ENCODE measurements at regions not wholly inside any gene's neighbourhood (a gene's known extent, or its start where the extent isn't known, plus 50 kb on each side); places are given as distances from the start of the nearest gene placed in this dataset.

DNA sequence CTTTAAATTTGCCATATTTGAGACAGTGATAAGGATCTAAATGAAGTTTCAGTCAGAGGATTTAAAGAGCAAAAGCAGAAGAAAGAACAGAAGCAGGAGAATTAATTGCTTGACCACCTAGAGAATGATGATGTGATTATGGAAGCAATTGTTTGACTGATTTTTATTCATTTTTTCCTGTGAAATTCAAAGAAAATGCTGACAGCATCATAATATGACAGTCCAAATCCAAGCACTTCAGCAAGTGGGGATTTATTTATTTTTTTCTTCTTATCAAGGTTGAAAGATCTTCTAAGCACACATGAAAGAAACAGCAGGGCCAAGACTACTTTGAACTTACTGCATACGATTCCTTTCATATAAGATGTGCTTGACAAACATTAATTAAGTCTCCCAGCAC lies 125.2 kb downstream of the BMP2 start:
- H3K4me3 ChIP-seq = no peak overlapping the region

DNA sequence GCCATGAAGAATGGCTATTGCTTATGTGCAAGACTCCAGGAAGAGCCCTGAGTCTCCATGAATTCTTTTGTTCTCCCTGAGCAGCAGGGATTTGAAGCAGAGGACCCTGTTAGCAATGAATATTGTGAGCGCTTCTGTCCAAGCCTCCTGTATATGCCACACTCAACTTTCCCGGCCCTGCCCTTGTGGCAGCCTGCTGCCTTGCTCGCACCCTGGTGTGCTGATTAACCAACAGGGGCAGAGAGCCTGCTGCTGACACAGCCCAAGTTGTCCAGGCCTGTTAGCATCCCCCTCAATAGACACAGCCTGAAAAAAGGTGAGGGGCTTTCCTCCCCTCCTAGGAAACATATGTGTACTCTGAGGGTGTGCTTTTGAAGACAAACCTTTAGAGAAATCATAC lies 131.4 kb downstream of the BMP2 start:
- H3K27ac ChIP-seq = no peak overlapping the region
- TF ChIP-seq, protein P1, sequence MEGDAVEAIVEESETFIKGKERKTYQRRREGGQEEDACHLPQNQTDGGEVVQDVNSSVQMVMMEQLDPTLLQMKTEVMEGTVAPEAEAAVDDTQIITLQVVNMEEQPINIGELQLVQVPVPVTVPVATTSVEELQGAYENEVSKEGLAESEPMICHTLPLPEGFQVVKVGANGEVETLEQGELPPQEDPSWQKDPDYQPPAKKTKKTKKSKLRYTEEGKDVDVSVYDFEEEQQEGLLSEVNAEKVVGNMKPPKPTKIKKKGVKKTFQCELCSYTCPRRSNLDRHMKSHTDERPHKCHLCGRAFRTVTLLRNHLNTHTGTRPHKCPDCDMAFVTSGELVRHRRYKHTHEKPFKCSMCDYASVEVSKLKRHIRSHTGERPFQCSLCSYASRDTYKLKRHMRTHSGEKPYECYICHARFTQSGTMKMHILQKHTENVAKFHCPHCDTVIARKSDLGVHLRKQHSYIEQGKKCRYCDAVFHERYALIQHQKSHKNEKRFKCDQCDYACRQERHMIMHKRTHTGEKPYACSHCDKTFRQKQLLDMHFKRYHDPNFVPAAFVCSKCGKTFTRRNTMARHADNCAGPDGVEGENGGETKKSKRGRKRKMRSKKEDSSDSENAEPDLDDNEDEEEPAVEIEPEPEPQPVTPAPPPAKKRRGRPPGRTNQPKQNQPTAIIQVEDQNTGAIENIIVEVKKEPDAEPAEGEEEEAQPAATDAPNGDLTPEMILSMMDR (IDR thresholded peaks at IDR 0.05) = no peak
- H3K27me3 ChIP-seq = no peaks in the 10 kb centered on the region
- no peaks in the 10 kb centered on the region for H3K36me3 ChIP-seq
- no peak for DNase-seq
- H3K9me3 ChIP-seq = no peaks in the 10 kb centered on the region
- H3K4me1 ChIP-seq = no peaks in the 10 kb centered on the region
- intact Hi-C loops (cut with DNase I; ENCODE audit: low total_unique reads) = no loop called here
- H3K4me3 ChIP-seq = no peak overlapping the region

More for the DNA sequence above, 125.2 kb downstream of the BMP2 start:
- Histone ChIP-seq H3K27me3 (no peaks in the 10 kb centered on the region), H3K27ac (no peak overlapping the region), H3K4me1 (no peaks in the 10 kb centered on the region), H3K9me3 (no peaks in the 10 kb centered on the region), H3K36me3 (no peaks in the 10 kb centered on the region)
- DNase-seq = no peak
- intact Hi-C loops (cut with DNase I; ENCODE audit: low total_unique reads) = no loop called here
- TF ChIP-seq, protein P1 (IDR thresholded peaks at IDR 0.05) = no peak

DNA sequence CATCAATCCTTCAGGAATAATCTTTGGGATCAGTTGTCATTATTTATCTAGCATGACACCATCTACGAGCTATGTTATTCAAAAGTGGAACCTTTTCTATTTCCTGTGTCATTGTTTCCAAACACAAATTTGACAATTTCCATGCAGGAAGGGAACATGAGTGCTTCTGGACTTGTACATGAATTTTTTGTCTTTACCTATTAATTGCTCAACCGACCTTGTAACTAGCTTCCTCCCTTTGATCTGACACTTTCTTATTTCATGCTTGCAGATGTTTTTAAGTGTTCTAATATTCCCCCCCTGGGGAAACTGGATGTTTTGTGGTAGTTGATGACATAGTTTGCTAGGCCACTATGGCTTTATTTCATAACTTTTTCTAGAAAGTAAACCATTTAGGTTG lies 139.4 kb downstream of the BMP2 start:
- no peak for DNase-seq
- Histone ChIP-seq H3K4me1 (no peaks in the 10 kb centered on the region), H3K36me3 (no peaks in the 10 kb centered on the region), H3K9me3 (no peaks in the 10 kb centered on the region), H3K4me3 (no peak overlapping the region), H3K27me3 (no peaks in the 10 kb centered on the region), H3K27ac (no peak overlapping the region)
- TF ChIP-seq, protein P1 (IDR thresholded peaks at IDR 0.05) = no peak
- intact Hi-C loops (cut with DNase I; ENCODE audit: low total_unique reads) = no loop called here

DNA sequence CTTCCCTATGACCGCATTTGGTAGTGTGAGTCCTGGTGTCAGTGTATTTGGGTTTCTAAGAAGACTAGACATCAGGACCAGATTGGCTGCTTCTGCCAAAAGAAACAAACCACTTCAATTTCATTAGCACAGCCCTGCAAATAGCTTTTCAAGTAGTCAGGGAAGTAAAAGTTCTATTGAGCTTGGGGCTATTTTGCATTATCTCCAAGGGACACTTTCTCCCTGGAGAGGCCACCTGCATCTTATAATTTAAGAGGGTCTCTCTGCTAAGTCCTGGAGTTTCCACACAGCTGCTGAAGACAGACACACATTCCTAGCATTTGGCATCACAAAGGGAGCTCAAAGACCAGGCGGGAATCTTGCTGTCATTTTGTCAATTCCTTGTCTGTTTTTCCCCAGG lies 141.2 kb downstream of the BMP2 start:
- no peak overlapping the region for H3K27ac ChIP-seq
- intact Hi-C loops (cut with DNase I; ENCODE audit: low total_unique reads) = no loop called here
- no peaks in the 10 kb centered on the region for H3K36me3 ChIP-seq
- no peak for DNase-seq
- TF ChIP-seq, protein P1 (IDR thresholded peaks at IDR 0.05) = no peak
- H3K4me3 ChIP-seq = no peak overlapping the region
- H3K9me3 ChIP-seq = no peaks in the 10 kb centered on the region
- H3K27me3 ChIP-seq = no peaks in the 10 kb centered on the region
- H3K4me1 ChIP-seq = no peaks in the 10 kb centered on the region

DNA sequence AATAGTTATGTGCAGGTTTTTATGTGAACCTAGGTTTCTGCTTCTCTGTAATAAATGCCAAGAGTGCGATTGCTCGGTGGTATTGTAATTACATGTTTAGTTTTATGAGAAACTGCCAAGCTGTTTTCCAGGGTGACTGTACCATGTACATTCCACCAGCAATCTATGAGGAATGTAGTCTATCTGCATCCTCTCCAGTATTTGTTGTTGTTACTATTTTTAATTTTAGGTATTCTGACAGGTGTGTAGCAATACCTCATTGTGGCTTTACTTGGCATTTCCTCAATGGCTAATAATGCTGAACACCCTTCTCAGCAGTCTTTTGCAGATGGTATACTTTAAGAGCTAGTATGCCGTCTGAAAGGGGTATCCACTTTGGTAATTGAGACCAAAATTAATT lies 142.1 kb downstream of the BMP2 start:
- DNase-seq = no peak
- Histone ChIP-seq H3K36me3 (no peaks in the 10 kb centered on the region), H3K9me3 (no peaks in the 10 kb centered on the region), H3K27me3 (no peaks in the 10 kb centered on the region), H3K4me1 (no peaks in the 10 kb centered on the region), H3K4me3 (no peak overlapping the region), H3K27ac (no peak overlapping the region)
- TF ChIP-seq, protein P1 (IDR thresholded peaks at IDR 0.05) = no peak
- intact Hi-C loops (cut with DNase I; ENCODE audit: low total_unique reads) = no loop called here

DNA sequence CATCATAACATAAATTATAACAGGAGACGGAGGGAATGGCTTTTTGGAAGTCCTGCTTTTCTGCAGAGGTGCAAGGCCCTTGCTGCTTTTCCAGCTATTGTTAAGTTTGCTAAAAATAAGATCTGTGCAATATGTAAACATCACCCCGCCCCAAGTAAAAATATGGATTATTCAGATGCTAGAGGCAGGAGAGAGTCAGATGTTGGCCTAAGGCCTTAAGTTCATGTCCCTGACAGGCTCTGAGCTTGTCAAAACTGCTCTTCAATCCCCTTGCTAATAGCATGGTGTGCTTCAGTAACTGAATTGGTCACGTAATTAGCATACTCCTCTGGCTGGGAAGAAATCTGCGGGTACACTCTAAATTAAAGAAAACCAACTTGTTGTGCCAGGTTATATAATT lies 147.5 kb downstream of the BMP2 start:
- no peaks in the 10 kb centered on the region for H3K4me1 ChIP-seq
- H3K27me3 ChIP-seq = no peaks in the 10 kb centered on the region
- intact Hi-C loops (cut with DNase I; ENCODE audit: low total_unique reads) = no loop called here
- TF ChIP-seq, protein P1 (IDR thresholded peaks at IDR 0.05) = no peak
- no peak overlapping the region for H3K4me3 ChIP-seq
- no peaks in the 10 kb centered on the region for H3K9me3 ChIP-seq
- no peaks in the 10 kb centered on the region for H3K36me3 ChIP-seq
- H3K27ac ChIP-seq = no peak overlapping the region
- DNase-seq = no peak

Measured in tibial artery (tissue), 4 donors.